ENCODE measurements at regions not wholly inside any gene's neighbourhood (a gene's known extent, or its start where the extent isn't known, plus 50 kb on each side); places are given as distances from the start of the nearest gene placed in this dataset.
A peak's percentile ranks its signal among the peaks of the same experiment; 100 is the strongest.

DNA sequence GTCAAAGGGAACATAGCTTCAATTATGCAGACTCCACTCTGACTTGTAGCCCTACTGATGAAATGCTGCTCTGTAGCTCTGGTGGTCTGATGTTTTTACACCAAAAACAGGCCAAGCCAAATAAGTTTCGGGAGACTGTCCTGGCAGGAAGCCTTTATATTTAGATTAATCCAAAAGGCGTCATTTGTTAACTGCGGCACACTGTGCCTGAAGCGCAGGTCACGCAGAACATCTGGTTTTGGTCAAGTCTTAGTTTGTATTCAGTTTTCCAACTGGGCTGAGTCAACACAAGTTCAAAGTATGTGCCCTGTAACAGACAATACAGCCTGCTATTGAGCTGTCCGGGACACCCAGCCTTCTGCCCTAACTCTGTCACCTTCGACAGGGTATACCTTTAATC, 154.6 kb upstream of the IPO5 start:
- DNase-seq = peak; percentile 53

DNA sequence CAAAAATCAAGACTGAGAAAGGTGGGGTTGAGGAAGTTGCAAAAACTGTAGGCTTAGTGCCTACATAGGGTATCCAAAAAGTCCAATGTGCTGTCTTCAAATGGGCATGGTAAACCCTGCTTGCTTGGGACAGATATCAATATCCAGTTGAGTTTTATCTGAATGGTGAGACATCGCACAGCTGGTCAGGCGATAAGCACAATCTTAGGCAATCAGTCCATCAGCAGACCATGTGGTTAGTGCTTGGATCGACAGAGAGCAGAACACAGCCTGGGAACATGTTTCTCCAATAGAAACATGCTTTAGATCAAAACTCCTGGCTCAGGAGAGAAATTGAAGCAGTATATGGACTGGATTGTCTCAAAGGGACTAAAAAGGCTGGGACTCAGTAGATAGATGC, 151.3 kb upstream of the IPO5 start:
- DNase-seq = no peak

DNA sequence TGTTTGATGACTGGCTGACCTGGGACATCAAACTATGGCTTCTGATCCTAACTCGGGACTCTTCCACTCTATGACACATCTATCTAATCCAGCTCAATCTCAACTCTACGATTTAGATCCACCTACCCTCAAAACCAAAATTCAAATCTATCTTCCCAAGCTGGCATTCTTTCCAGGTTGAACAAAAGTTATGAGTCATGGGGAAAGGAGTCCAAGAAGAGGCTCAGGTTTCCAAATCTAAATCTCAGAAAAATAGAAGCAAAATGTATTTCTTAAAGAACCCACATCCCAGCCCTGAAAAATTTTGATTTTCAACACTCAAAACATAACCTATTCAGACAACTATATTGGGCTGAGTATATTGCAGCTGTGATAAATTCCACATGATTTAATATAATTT, 143.9 kb upstream of the IPO5 start:
- no peak for DNase-seq

DNA sequence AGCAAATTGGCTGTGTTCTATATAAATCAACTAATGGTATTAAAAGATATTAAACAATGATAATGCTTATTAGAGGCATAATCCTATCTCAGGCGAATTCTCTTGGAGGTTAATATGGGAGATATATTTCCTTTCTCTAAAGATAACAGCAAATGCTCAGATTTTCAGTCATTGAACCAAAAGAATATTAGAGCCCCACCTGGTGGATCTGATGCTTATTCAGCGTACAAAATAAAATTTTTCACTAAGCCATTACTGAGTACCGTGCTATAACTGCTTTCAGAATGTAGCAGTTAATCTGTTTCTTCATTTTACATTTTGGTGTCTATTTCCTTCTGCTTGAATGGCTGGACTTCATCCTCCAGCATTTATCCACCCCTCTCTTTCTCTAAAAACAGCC, 143.3 kb upstream of the IPO5 start:
- peak; percentile 27 for DNase-seq

DNA sequence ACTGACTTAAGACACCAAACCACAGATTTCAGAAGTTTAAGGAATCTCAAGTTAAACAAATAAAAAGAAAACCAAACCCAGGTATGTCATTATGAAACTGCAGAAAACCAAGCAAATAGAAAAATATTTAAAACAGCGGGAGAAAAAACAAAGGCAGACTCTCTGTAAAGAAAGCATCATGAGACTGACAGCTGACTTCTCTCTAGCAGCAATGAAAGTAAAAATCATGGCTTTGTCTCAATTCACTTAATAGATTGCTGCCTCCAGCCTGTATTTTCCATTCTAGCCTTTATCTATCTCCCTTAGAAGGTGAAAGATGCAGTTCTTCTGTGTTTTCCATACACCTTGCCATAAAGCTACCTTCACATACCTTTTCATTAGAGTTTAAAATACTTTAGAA, 131.1 kb upstream of the IPO5 start:
- no peak for DNase-seq

DNA sequence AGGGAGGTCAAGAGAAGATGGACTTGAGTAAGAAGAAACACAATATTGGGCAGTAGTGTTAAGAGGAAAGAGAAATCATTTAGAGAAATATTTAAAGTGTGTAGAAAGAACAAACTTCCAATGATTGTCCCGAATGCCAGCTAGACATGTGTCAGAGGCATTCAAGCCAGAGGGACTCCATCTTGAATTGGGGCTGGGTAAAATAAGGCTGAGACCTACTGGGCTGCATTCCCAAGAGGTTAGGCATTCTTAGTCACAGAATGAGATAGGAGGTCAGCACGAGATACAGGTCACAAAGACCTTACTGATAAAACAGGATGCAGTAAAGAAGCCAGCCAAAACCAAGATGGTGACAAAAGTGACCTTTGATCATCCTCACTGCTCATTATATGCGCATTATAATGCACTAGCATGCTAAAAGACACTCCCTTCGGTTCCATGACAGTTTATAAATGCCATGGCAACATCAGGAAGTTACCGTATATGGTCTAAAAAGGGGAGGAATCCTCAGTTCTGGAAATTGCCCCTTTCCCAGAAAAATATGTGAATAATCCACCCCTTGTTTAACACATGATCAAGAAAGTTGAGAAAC, 127.0 kb upstream of the IPO5 start:
- no peak for DNase-seq

DNA sequence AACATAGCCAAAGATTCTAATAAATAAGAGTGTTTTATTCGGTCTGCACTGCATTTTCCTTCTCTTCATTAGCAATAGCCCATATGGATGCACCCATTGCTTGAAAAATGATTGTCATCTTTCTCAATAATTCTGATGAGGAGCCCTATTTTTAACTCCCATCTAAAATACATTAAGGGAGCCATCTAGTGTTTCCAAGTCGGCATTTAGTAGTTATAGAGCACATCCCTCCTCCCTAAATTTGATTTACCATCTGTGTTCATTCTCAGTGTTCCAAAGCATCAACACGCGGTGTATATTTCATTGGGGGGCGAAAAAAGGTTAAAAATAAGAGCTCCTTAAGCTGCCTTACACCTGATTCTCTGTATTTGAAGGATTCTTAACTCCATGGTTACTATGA, 119.2 kb upstream of the IPO5 start:
- no peak for DNase-seq

DNA sequence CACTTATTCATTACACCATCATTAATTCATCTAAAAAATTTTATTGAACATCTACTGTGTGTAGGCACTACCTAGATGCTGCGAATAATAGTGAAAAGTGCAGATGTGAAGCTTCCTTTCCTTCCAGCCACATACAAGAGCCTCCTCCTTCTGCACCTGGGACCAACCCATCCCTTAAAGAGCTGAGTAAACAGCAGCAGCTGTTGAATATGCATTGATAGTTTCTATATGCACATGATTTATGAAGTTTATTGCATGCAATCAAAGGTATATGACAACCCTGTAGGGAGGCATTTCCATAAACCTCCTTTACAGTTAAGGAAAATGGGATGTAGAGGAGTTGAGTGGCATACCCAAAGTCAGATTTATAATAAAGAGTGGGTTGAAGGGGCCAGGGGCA, 110.3 kb upstream of the IPO5 start:
- no peak for DNase-seq

DNA sequence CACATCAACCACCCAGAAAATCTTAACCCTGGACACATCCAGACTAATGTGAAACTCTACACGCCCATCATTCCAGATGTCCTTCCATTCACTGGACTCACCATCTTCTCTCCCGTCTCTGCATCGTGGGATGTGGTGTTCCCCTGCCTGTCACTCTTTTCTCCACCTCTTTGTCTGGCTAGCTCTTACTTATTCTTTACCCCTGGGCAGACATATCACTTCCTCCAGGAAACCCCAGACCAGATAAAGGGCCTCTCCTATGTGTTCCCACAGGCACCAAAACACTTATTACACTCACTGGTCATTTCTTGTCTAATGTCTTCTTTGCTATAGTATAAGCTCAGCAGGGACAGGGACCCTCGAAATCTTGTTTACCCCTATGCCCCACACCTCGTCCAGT, 109.3 kb upstream of the IPO5 start:
- no peak for DNase-seq

DNA sequence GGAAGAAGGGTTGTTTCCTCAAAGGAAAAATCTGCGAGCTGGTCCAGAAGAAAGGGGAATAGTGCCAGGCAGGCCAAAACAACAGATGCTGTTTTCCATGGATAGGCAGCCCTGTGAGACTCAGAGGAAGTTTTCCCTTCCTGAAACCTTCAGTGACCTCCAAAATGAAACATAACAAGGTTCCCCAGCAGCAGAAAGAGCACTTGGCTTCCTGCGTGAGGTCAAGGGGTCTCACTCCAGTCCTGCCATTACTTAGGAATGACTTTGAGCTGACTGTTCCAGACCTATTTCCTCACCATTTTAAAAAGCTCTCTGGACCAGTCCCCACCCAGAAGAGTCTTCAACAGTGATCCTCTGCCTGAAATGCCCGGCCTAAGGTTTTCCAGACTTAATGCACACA, 104.6 kb upstream of the IPO5 start:
- no peak for DNase-seq

DNA sequence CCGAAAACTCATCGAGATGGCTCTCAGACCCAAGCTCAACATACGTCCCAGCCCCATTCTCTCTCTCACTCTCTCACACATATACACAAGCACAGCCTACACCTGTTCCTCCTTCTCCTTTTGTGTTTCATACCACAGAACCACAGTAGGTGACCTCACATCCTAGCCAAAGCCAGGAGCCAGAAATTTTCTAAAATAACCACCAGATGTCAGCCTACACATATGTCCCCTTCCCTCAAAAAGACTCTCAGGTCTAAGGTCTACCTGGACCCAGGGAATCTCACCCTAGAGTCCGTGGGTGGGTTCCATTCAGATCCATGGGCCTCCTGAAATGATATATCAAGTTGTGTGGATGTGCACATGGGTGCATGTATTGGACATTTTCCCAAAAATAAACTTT, 104.2 kb upstream of the IPO5 start:
- peak; percentile 35 for DNase-seq

DNA sequence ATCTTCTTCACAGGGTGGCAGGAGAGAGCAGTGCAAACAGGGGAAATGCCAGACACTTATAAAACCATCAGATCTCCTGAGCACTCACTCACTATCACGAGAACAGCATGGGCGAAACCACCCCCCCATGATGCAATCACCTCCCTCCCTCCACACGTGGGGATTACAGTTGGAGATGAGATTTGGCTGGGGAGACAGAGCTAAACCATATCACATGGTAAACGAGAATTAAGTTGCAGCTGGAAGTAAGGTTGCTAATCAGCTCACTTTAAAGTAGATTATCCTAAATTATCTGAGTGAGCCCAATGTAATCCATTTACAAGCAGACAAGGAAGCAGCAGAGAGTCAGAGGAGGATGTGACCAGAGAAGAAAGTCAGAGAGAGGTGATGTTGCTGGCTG, 102.2 kb upstream of the IPO5 start:
- no peak for DNase-seq

DNA sequence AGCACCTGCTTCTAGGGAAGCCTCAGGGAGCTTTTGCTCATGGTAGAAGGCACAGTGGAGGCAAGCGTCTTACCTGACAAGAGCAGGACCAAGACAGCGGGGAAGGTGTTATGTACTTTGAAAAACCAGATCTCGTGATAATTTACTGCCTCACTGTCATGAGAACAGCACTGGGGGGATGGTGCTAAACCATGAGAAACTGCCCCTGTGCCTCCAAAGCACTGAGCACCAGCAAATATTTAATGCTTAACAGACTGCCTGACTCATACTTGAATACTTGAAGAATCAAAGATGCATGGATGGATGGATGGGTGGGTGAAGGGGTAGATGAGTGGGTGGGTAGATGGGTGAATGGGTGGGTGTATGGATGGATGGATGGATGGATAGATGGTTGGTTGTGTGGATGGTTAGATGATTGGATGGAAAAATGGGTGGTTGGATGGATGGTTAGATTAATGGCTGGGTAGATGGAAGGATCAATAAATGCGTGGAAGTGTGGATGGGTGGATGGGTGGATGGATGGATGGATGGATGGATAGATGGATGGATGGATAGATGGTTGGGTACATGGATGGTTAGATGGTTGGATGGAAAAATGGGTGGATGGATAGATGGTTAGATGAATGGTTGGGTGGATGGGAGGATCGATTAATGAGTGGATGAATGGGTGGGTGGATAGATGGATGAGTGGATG, 101.1 kb upstream of the IPO5 start:
- DNase-seq = no peak

DNA sequence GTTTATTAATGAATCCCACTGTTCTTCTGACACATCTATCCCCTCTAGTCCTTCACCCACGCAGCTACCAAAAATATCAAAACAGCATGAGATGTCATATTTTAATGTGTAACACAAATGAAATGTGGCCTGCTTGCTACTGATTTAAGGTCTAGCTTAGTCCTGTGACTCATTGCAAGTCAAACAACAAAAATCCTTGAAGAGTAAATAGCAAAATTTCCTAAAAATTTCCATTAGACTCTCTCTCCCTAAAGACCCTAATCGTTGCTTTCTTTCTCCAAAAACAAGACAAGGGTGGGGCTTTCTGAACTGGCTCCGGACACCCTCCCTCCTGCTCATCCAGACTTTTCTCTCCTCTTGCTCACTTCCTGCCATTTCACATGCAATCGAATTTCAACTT, 99.9 kb upstream of the IPO5 start:
- peak; percentile 73 for DNase-seq

DNA sequence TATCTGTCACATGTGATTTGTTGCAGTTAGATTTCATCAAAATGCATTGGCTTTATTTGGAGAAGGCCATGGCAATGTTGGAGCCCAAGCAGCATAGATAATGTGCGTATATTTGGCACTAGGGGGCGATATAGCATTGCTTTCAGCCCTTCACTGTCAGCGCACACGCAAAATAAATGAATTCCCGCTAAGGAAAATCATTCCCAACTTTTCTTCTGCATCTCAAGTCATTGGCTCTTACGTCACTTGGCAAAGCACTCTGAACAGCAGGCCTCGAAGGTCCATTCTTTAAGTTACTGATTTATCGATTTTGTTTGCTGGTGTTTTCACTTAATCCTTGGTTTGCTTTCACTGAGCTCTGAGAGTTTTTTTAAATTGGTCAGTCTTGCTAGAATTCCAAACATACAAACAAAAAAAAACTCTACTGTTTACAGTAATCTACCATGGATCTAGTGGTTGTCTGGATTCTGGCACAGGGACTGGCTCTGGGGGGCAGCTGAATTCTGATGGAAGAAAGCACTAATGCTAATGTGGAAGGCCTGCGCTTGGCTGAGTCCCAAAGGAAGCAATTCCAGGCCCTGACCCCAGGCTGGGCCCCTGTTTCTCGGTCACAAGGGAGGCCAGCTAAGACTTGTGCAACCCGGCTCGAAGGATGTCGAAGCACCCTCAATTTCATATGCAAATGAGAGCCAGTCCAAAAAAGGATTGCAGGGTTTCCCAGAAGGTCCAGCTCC, 97.7 kb upstream of the IPO5 start:
- DNase-seq = peak; percentile 85

DNA sequence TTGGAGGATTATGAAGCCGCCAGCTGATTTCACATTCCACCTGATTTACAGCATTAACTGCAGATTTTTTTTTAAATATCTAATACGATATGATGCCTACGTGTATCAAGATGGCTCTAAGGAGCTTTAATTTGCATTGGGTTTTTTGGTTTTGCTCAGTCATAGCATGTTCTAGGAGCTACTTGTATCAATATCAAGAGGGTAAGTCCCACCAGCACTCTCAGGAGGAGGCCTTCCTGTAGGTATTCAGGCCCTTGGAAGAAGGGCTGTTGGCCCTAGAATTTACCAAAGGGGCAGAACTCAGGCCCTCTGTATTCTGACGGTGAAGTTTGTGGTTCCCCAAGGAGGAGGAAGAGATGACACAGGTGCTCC, 97.2 kb upstream of the IPO5 start:
- no peak for DNase-seq

DNA sequence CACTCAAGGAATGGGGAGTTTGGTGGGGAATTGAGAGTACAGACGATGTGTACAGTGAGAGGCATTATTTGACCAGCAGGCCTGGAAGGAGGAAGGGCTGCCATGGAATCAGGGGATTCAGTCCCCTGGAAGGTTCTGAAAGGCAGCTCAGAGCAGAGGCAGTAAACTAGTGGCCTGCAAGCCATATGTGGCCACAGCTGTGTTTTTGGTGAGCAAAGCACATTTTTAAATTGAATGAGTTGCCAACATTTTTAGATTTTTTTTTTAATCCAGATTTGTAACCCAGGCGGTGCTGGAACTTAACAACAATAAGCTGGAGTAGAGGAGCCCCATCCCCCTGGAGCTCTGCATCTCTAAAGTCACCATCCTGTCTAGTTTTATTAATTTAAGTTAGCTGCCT, 95.3 kb upstream of the IPO5 start:
- no peak for DNase-seq

DNA sequence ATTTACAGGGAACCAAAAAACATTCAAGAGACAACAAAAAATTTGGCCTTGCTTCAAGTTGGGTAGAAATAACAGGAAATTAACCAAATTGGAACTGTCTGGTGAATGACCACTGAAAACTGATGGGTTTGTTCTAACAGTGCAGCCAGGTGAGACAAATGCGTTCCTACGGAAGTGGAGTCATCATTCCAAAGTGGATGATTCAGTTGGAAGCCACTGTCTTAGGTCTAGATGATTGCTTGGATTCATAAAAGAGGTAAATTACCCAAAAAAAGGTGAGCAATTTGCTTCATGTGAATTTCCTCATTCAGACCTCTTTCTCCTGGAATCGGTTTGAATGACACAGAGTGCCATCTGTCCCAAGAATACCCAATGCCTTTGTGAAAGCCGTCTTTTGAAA, 87.1 kb upstream of the IPO5 start:
- no peak for DNase-seq

DNA sequence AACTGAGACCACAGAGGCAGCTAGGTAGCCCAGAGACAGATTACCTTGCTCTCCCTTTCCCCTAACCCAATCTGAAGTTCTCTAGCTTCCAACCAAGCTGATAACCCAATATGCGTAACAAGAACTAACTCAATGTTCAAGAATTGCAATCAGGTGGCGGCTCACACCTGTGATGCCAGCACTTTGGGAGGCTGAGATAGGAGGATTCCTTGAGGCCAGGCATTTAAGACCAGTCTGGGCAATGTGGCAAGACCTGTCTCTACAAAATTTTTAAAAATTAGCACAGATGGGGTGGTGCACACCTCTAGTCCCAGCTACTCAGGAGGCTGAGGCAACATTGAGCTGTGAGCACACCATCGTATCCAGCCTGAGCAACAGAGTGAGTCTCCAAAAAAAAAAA, 86.7 kb upstream of the IPO5 start:
- no peak for DNase-seq

DNA sequence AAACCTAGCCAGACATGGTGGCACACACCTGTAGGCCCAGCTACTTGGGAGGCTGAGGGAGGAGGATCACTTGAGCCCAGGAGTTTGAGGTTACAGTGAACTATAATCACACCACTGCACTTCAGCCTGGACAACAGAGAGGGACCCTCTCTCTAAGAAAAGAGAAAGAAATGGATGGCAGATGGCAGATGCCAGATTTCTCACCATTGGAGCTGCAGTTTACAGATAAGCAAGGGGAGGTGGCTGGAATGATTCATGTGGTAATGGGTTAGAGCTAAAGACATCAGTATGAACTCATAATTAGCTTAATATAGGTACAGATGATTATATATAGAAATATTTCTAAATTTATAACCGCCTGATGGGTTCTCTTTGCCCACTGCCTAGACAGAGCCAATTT, 80.1 kb upstream of the IPO5 start:
- no peak for DNase-seq

DNA sequence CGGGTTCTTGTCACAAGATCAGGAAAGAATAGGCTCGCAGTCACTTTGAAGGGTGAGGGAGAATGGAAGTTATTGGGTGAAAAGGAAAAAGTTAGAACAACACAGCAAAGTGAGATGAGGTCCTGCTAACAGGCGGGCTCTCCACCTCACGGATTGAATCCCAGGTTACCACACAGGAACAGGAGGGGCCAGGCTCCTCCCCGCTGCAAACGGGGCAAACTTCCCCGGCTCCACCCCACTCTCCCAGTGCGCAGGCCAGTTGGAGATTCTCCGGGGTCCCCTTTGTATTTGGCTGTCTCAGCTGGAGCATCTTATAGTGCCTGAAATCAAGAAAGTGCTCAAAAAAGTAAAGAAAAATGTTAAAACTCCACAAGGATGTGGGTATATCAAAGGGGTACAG, 78.3 kb upstream of the IPO5 start:
- DNase-seq = no peak

DNA sequence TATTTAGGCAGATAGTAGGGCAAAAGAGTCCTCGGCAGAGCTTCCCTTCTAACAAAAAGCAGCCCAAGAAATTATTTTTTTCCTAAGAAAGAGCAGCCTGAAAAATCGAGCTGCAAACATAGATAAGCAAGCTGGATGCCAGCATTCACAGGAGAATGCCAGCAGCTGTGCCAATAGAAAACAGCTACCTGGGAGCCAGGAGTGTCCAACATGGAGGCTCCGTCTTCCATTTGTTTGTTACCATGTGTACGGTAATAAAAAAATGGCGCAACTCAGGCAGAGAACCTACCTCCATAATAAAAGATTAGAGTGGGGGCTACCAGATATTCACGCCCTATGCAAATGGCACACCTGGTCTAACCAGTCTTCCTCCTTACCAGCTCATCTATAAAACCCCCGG, 77.6 kb upstream of the IPO5 start:
- DNase-seq = no peak

DNA sequence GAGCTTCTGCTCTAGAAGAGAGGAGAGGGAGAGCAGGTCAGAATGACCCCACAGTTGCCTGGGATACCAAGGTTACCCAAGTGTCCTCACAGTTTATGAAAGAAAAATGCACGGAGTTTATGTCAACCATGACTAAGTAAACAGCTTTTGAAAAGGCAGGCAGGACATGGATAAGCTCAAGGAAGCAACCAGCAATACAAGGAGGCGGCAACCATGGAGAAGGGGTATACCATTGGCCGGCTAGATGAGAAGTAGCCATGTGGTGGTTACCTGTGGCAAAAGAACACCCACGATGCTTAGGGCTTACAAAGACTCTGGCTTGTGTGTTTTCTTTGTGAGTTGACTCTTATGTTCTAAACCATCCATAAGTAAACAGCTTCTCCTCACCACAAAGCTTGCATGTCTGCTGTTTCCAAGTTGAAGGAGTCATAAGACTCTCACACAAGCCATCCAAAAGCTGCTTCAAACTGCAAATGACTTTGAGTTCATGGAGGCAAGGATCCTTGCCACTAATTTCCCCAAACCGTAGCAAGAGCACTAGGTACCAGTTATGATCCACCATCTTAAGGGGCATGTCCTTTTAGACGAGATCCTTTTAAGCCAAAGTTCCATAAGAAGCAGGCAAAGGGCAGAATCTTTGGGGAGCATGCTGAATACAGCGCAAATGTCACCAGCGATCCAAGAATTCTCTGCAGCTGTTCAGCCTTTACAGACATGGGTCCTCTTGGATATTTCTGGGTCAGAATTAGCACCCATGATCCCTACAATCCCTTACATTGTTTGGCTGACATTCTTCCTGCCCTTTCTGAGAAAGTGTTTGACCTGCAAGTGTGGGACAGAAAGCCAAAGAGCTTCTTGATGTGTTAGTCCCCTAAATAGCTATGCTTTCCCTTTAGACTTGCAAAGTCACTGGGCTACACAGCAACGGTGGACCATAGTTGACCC, 74.8 kb upstream of the IPO5 start:
- DNase-seq = peak; percentile 40

All from fibroblast of skin of back (primary cell).